ENCODE measurements at regions not wholly inside any gene's neighbourhood (a gene's known extent, or its start where the extent isn't known, plus 50 kb on each side); places are given as distances from the start of the nearest gene placed in this dataset.

DNA sequence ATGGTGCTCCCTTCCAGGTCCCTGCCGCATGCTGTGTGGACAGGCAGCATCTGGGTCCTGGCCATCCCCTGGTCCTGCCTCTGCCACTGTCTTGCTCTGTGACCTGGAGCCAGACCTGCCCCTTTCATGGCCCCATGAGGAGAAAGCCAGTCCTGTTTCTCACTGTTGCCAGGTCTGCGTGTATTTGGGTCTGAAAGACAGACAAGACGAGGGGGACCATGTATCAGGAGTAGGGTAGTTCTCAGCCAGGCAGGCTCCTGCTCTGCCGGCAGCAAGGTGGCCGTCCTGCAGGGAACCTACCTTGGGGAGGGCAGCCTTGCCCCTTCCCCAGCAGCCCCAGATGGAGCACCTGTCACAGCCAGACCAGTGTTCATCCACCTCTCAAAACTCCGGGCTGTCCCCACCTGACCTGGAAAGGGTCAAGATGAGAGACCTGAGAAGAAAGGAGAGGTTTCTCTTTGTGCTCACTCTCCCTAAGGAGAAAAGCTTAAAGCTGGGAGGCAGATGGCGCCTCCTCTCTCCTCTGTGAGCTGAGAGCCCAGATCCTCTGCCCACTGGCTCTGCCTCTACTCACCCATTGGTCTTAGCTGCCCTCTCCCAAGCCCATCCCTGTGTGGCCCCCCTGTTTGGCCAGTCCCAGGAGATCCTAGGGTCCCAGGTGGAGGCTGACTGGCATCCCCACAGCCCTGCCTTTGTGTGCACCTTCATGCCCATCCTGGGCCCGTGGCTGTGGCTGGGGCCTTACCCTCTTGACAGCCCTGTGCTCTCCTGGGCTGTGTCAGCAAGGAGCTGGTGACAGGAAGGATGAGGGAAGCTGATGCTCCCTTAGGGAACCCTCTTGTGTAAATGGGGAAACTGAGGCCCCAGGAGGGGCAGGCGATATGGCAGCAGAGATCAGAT is 116.1 kb upstream of the PCBD1 start:
- DNase-seq (ENCODE audit: low read depth) = no peak
- TF ChIP-seq, protein P1, sequence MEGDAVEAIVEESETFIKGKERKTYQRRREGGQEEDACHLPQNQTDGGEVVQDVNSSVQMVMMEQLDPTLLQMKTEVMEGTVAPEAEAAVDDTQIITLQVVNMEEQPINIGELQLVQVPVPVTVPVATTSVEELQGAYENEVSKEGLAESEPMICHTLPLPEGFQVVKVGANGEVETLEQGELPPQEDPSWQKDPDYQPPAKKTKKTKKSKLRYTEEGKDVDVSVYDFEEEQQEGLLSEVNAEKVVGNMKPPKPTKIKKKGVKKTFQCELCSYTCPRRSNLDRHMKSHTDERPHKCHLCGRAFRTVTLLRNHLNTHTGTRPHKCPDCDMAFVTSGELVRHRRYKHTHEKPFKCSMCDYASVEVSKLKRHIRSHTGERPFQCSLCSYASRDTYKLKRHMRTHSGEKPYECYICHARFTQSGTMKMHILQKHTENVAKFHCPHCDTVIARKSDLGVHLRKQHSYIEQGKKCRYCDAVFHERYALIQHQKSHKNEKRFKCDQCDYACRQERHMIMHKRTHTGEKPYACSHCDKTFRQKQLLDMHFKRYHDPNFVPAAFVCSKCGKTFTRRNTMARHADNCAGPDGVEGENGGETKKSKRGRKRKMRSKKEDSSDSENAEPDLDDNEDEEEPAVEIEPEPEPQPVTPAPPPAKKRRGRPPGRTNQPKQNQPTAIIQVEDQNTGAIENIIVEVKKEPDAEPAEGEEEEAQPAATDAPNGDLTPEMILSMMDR (IDR thresholded peaks at IDR 0.05; ENCODE audit: low read depth, low read length, missing control alignments) = no peak
- in situ Hi-C loops (cut with HindIII; ENCODE audit: low sequenced_read_pairs) = no loop called here
- H3K4me3 ChIP-seq (ENCODE audit: low read depth, low read length) = no peak overlapping the region

DNA sequence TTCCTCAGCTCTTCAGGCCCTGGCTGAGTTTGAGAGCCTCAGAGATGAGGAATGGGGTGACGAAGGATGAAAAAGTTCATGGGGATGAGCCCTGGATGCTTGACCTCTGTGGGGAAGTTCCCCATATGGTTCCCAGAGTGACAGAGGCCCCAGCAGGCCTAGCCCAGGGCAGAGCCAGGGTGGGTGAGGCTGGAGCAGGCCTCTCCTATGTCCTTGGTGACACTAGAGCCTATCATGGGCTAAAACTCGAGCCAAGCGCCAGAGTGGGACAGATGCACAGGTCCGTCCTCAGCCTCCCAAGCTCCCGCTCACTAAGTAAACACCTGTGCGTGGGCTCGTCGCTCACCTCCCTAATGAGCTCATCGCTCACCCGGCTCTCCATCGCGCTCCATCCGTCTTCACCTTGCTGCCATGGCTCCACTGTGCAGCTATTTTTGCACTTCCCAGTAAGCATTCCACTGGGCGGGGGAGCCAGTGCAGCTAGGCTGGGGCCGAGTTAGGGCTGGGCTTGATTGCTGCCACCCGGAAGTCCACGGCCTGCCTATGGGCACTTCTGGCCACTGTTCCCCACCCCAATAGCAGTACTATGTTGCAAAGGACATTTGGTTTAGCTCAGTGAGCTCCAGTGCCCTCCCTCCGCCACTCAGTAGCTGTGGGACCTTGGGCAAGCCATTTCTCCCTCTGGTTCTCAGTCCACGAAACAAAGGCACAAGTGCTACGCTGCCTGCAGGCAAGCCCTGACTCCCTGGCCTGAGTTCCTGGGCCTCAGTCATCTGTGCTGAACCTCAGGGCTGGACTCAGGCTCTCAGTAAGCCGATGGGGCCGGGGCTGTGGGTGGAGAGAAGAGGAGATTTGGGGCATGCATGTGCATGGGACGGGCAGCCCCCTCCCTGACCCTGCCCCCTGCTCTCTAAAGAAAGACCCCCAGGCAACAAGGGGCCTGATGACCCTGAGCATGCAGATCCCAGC is 117.3 kb upstream of the PCBD1 start:
- in situ Hi-C loops (cut with HindIII; ENCODE audit: low sequenced_read_pairs) = no loop called here
- H3K4me3 ChIP-seq (ENCODE audit: low read depth, low read length) = no peak overlapping the region
- DNase-seq (ENCODE audit: low read depth) = no peak
- TF ChIP-seq, protein P1 (IDR thresholded peaks at IDR 0.05; ENCODE audit: low read depth, low read length, missing control alignments) = no peak

DNA sequence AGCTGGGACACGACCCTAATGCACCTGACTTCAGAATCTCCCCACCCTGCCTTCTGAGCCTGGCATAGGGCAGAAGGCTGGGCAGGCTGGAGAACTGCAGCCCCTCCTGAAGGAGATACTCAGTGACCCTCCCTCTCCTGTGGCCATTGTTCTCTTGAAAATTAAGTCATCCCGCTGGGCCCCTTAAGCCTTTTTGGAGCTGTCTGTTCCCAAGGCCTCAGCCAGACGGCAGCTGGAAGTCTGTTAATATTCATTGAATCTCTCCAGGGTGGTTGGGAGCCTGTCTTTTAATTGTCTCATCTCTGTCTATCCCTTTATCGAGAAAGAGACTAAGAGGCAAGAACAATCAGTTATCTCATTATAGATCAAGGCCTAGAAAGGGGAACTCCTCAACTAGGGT is 118.1 kb upstream of the PCBD1 start:
- no peak overlapping the region for H3K4me3 ChIP-seq (ENCODE audit: low read depth, low read length)
- DNase-seq (ENCODE audit: low read depth) = no peak
- in situ Hi-C loops (cut with HindIII; ENCODE audit: low sequenced_read_pairs) = no loop called here
- TF ChIP-seq, protein P1 (IDR thresholded peaks at IDR 0.05; ENCODE audit: low read depth, low read length, missing control alignments) = no peak

DNA sequence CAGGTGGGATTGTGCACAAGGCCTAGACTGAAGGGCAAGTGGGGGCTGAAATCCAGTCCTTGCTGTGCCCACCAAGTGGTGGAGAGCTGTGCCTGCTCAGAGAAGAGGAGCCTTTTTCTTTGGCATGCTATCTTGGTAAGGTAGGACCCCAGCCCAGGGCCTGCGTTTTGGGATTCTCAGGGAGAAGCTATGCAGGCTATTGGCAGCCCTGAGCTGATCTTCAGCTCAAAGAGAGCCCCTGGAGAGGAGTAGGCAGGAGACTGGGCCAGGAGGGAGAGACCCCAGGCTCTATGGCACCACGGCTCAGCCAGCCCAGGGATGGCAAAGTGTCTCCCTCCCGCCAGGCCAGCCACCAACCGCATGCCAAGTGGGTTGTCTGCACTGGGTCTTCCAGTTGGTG is 119.2 kb upstream of the PCBD1 start:
- in situ Hi-C loops (cut with HindIII; ENCODE audit: low sequenced_read_pairs) = no loop called here
- no peak for DNase-seq (ENCODE audit: low read depth)
- H3K4me3 ChIP-seq (ENCODE audit: low read depth, low read length) = no peak overlapping the region
- TF ChIP-seq, protein P1 (IDR thresholded peaks at IDR 0.05; ENCODE audit: low read depth, low read length, missing control alignments) = no peak

DNA sequence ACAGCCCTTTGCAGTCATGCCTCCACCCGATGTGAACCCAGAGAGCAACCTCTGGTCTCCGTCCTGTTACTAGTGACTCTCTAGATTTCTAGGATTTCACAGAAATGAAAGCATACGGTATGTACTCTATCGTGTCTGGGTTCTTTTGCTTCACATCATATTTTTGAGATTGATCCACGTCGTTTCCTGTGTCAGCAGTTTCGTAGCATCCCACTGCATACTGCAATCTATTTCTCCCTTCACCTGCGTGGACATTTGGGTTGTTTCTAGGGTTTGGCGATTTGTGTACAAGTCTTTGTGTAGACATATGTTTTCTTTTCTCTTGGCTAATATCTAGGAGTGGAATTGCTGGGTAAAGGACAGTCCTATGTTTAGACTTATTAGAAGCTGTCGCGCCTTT is 119.8 kb upstream of the PCBD1 start:
- DNase-seq (ENCODE audit: low read depth) = no peak
- TF ChIP-seq, protein P1 (IDR thresholded peaks at IDR 0.05; ENCODE audit: low read depth, low read length, missing control alignments) = no peak
- in situ Hi-C loops (cut with HindIII; ENCODE audit: low sequenced_read_pairs) = no loop called here
- no peak overlapping the region for H3K4me3 ChIP-seq (ENCODE audit: low read depth, low read length)

DNA sequence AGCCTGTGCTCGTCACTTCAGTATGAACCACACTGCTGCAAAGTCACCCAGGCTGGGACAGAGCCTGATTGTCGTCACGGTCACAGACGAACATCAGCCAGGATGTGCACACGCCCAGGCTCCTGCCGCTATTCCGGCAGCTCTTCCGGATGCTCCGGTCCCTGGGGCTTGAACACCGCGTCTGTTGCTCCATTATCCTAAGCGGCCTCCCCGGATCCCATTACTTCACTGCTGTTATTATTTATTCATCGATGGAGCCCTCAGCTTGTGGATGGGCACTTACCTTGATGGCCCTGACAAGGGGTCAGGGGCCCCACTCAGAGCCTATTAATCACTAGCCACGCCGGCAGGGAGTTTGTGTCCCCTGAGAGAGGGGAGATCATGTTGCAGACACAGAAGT is 120.8 kb upstream of the PCBD1 start:
- in situ Hi-C loops (cut with HindIII; ENCODE audit: low sequenced_read_pairs) = no loop called here
- H3K4me3 ChIP-seq (ENCODE audit: low read depth, low read length) = no peak overlapping the region
- no peak for DNase-seq (ENCODE audit: low read depth)
- TF ChIP-seq, protein P1 (IDR thresholded peaks at IDR 0.05; ENCODE audit: low read depth, low read length, missing control alignments) = no peak

Measured in astrocyte of the cerebellum (primary cell).